ENCODE measurements at regions not wholly inside any gene's neighbourhood (a gene's known extent, or its start where the extent isn't known, plus 50 kb on each side); places are given as distances from the start of the nearest gene placed in this dataset.
"Not testable (repeated sequence)": the region's sequence is repeated elsewhere in the genome, so short reads cannot be mapped to it uniquely, and the experiment has no call there.

DNA sequence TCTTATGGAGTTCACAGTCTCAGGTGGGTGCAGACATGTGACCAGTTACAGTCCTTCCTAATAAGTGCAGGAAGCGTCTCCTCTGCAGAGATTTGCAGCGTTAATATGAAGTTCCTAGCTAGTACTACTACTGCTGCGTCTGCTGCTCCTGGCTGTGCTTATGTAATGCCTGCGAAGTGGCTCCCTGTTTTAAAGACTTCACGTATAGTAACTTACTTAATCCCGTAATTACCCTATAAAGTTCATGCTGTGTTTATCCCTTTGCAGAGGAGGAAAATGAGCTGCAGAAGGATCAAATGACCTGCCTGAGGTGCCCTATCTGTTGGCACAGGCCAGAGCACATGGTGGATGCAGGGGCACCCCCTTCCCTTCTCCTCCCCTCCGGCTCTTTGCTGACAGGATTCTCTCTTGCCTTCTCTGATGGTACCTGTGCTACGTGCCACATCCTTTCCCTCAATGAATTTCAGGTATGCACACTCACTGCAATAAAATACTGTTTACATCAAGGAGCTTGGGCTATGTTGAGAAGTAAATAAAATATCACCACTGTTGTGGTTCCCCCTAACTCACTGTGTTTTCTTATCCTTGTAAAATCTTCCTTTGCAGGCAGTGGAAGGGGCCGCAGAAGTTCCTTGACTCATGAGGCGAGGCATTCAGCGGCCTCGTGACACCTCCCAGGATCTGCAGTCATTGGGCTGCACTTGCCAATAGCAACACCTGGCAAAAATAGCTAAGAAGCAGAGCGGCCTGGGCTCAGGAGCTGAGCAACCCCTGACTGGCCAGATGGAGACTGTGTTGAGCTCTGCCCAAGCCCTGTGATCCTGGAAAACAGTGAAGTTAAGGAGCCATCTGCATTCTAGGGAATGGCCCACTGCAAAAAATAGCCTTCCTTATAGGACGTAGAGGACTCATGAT is 188.9 kb upstream of the ATP10A start:
- H3K4me1 Mint-ChIP-seq, result no peaks in the 10 kb centered on the region
- no peaks in the 10 kb centered on the region for H3K9me3 Mint-ChIP-seq
- H3K36me3 Mint-ChIP-seq, result peaks cover 3% of the 10 kb centered on the region
- H3K4me3 Mint-ChIP-seq, result no peak overlapping the region
- no peak overlapping the region for H3K27ac Mint-ChIP-seq
- H3K27me3 Mint-ChIP-seq, result peaks cover 5% of the 10 kb centered on the region

- Mint-ChIP-seq H3K36me3 (peaks cover 3% of the 10 kb centered on the region), H3K27ac (no peak overlapping the region), H3K4me1 (no peaks in the 10 kb centered on the region), H3K4me3 (no peak overlapping the region), H3K27me3 (peaks cover 5% of the 10 kb centered on the region), H3K9me3 (no peaks in the 10 kb centered on the region)
These were observed 187.9 kb upstream of the ATP10A start for GRCh38 chr15:26050984-26051383.

DNA sequence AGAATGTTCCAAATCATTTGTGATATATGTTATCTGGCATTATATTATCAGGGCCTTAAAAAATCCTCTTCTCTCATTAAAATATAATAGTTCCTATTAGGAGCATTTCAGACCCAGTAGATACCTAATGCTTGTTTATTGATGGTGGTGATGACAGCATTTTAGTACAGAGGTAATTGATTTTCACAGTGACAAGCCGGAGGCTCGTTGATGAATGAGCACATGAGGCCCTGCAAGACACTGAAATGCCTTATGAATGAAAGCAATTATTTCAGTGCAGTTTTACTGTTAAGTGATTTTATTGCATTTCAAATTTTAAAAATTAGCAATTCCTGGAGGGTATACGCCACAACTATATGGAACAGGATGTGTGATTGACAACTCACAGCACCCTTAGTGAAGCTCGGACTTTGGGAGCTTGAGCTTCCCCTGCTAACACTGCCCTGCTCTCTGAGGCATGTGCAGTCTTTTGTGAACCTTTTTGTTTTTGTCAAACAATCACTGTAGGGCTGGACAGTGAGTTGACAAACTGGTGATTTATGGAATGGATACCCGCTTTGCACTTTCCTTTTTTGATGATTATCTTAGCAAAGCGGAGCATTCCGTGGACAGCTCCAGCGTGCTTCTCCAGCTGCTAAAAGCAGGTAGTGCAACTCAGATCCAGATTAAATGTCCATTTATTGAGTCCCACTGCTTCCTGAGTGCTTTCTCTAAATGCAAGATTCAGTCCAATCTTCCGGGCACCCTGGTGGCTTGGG is 187.0 kb upstream of the ATP10A start:
- Mint-ChIP-seq H3K4me1 (no peaks in the 10 kb centered on the region), H3K9me3 (no peaks in the 10 kb centered on the region), H3K27ac (no peak overlapping the region), H3K4me3 (no peak overlapping the region), H3K36me3 (peaks cover 3% of the 10 kb centered on the region), H3K27me3 (peaks cover 5% of the 10 kb centered on the region)

- Mint-ChIP-seq H3K36me3 (no peaks in the 10 kb centered on the region), H3K27me3 (peaks cover 5% of the 10 kb centered on the region), H3K9me3 (peaks cover 0 to 2% (median 0%) of the 10 kb centered on the region in 3 donors), H3K27ac (no peak overlapping the region), H3K4me1 (no peaks in the 10 kb centered on the region), H3K4me3 (no peak overlapping the region)
These were observed 185.5 kb upstream of the ATP10A start for GRCh38 chr15:26048669-26049068.

DNA sequence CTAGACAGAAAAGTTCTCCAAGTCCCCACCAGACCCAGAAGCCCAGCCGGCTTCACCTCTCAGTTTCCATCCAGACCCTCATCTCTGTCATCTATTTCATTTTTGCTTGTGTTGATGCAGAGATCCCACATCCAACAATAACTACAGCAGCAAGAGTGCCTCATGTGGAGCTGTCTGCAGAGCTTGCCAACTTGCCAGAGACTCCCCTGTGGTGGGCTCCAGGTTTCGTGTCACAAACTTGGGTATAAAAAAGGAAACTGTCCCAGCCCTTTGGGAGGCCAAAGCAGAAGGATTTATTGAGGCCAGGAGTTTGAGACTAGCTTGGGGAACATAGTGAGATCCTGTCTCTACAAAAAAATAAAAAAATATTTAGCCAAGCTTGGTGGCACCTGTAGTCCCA is 182.4 kb upstream of the ATP10A start:
- H3K4me1 Mint-ChIP-seq, result no peaks in the 10 kb centered on the region
- no peaks in the 10 kb centered on the region for H3K36me3 Mint-ChIP-seq
- H3K27ac Mint-ChIP-seq, result no peak overlapping the region
- H3K9me3 Mint-ChIP-seq, result peaks cover 0 to 14% (median 0%) of the 10 kb centered on the region in 3 donors
- H3K27me3 Mint-ChIP-seq, result no peaks in the 10 kb centered on the region
- H3K4me3 Mint-ChIP-seq, result no peak overlapping the region

- Mint-ChIP-seq H3K9me3 (peaks cover 0 to 20% (median 0%) of the 10 kb centered on the region in 3 donors), H3K27ac (no peak overlapping the region), H3K4me1 (no peaks in the 10 kb centered on the region), H3K36me3 (no peaks in the 10 kb centered on the region), H3K4me3 (no peak overlapping the region), H3K27me3 (peaks cover 2% of the 10 kb centered on the region)
These were observed 179.9 kb upstream of the ATP10A start for GRCh38 chr15:26043018-26043417.

DNA sequence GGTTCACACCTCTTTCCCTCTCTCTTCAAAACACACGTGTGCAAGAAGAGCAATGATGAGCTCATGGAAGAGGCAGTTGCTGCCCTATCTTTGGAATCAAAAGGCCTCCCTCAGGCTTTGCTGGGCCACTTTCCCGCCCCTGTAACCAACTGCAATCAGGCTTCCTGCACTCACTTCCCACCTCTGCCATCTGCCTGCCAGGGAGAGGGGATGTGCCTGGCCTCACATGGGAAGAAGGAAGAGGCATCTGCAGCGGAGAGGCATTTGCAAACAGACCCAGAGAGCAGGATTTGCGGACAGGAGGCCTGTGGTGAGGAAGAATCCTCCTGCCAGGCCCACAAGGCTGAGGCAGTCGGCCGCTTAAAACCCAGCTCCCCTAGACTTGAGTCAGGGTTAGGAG is 175.6 kb upstream of the ATP10A start:
- H3K27ac Mint-ChIP-seq, result no peak overlapping the region
- H3K27me3 Mint-ChIP-seq, result peaks cover 2% of the 10 kb centered on the region
- H3K4me1 Mint-ChIP-seq, result no peaks in the 10 kb centered on the region
- H3K9me3 Mint-ChIP-seq, result peaks cover 0 to 18% (median 0%) of the 10 kb centered on the region in 3 donors
- H3K4me3 Mint-ChIP-seq, result no peak overlapping the region
- H3K36me3 Mint-ChIP-seq, result no peaks in the 10 kb centered on the region

DNA sequence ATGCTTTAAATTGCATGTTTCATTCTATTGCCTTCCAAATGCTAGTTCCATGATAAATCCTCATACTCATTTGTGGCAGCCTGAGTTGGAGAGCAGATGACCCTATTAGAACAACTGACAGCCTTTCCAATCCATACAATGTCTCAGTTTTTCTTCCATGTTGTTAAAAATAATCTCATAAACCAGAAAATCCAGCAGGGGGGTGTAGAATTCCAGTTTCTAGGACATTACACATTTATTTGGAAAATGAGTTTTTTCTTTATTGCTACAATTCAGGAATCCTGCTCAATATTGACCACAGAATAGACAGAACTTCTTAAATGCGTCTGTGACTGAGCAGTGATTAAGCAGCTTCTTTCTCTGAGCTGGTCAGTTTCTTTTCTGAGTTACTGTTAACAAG is 174.2 kb upstream of the ATP10A start:
- Mint-ChIP-seq H3K36me3 (no peaks in the 10 kb centered on the region), H3K4me1 (no peaks in the 10 kb centered on the region), H3K27me3 (peaks cover 3% of the 10 kb centered on the region), H3K4me3 (no peak overlapping the region), H3K27ac (no peak overlapping the region), H3K9me3 (peaks cover 0 to 18% (median 0%) of the 10 kb centered on the region in 3 donors)

GRCh38 chr15:26033493-26033892 is 170.4 kb upstream of the ATP10A start:
- peaks cover 1% of the 10 kb centered on the region for H3K27me3 Mint-ChIP-seq
- no peaks in the 10 kb centered on the region for H3K36me3 Mint-ChIP-seq
- no peaks in the 10 kb centered on the region for H3K4me1 Mint-ChIP-seq
- no peak overlapping the region for H3K4me3 Mint-ChIP-seq
- H3K9me3 Mint-ChIP-seq, result no peaks in the 10 kb centered on the region
- H3K27ac Mint-ChIP-seq, result no peak overlapping the region

- H3K4me1 Mint-ChIP-seq, result no peaks in the 10 kb centered on the region
- H3K36me3 Mint-ChIP-seq, result no peaks in the 10 kb centered on the region
- H3K4me3 Mint-ChIP-seq, result no peak overlapping the region
- no peak overlapping the region for H3K27ac Mint-ChIP-seq
- no peaks in the 10 kb centered on the region for H3K9me3 Mint-ChIP-seq
- H3K27me3 Mint-ChIP-seq, result peaks cover 1% of the 10 kb centered on the region
These were observed 169.2 kb upstream of the ATP10A start for GRCh38 chr15:26032162-26032846.

DNA sequence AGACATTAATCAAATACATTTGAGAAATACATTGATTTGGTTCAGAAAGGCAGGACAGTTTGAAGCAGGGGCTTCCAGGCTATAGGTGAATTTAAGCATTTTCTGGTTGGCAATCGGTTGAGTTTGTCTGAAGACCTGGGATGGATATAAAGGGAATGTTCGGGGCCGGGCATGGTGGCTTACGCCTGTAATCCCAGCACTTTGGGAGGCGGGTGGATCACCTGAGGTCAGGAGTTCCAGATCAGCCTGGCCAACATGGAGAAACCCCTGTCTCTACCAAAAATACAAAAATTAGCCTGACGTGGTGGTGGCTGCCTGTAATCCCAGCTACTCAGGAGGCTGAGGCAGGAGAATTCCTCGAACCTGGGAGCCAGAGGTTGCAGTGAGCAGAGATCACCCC is 166.5 kb upstream of the ATP10A start:
- H3K4me1 Mint-ChIP-seq, H3K27ac Mint-ChIP-seq, H3K36me3 Mint-ChIP-seq, H3K4me3 Mint-ChIP-seq, H3K9me3 Mint-ChIP-seq, H3K27me3 Mint-ChIP-seq: not testable (repeated sequence)

DNA sequence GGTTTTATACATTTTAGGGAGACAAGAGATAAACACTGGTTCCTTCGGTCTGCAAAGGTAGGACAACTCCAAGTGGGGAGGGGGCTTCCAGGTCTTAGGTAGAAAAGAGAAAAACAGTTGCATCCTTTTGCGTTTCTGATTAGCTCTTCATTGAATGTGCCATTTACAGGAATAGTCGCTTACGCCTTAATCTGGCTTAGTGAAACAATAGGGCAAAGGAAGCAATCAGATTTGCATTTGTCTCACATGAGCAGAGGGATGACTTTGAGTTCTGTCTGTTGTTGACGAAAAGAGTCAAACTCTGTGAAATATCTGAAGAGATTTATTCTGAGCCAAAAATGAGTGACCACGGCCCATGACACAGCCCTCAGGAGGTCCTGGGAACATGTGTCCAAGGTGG is 166.0 kb upstream of the ATP10A start:
- Mint-ChIP-seq H3K27me3 (peaks cover 1% of the 10 kb centered on the region), H3K4me1 (peaks cover 0 to 2% (median 0%) of the 10 kb centered on the region in 3 donors), H3K9me3 (no peaks in the 10 kb centered on the region), H3K27ac (no peak overlapping the region), H3K4me3 (no peak overlapping the region), H3K36me3 (no peaks in the 10 kb centered on the region)

DNA sequence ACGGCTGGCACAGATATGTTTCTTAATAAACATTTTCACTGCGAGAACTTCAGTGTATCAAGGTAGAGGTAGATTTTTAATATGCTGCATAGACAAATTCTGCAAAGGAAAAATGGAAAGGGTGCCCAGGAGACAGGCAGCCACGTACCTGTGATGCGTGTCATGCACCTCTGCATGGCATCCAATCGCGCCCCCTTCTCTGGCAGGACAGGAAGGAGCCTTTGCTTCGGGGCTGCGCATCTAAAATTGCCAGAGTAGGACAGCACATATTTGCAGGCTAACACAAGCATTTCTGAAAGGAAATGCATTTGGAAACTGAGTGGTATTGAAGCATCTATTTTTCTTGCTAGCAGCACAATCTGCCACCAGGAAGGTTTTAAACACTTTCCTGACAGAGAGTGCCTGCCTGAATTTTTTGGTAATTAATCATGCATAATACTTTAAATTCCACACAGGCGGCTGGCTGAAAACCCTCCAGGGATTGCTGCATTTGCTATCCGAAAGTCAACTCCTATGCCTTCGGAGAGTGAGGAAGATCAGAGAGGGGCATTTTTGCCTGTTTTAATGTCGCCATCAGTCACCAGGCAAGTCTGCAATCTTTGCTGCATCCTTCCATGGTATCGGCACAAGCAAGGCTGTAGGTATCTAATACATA is 165.1 kb upstream of the ATP10A start:
- Mint-ChIP-seq H3K27ac (no peak overlapping the region), H3K36me3 (no peaks in the 10 kb centered on the region), H3K27me3 (peaks cover 1% of the 10 kb centered on the region), H3K4me3 (no peak overlapping the region), H3K4me1 (peaks cover 0 to 2% (median 0%) of the 10 kb centered on the region in 3 donors), H3K9me3 (no peaks in the 10 kb centered on the region)

DNA sequence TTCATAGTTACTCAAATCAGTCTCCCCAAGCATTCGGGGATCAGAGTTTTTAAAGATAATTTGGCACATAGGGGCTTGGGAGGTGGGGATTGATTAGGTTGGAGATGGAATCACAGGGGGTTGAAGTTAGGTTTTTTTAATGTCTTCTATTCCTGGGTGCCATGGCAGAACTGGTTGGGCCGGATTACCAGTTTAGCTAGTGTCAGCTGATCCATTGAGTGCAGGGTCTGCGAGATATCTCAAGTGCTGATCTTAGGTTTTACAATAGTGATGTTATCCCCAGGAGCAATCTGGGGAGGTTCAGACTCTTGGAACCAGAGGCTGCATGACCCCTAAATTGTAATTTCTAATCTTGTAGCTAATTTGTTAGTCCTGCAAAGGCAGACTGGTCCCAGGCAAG is 163.5 kb upstream of the ATP10A start:
- not testable (repeated sequence) for H3K4me1 Mint-ChIP-seq, H3K9me3 Mint-ChIP-seq, H3K4me3 Mint-ChIP-seq, H3K27ac Mint-ChIP-seq, H3K36me3 Mint-ChIP-seq, H3K27me3 Mint-ChIP-seq

- H3K9me3 Mint-ChIP-seq, result no peaks in the 10 kb centered on the region
- H3K4me3 Mint-ChIP-seq, result no peak overlapping the region
- no peak overlapping the region for H3K27ac Mint-ChIP-seq
- peaks cover 0 to 2% (median 0%) of the 10 kb centered on the region in 3 donors for H3K4me1 Mint-ChIP-seq
- peaks cover 2% of the 10 kb centered on the region for H3K27me3 Mint-ChIP-seq
- no peaks in the 10 kb centered on the region for H3K36me3 Mint-ChIP-seq
These were observed 161.1 kb upstream of the ATP10A start for GRCh38 chr15:26024241-26024640.

Data from IgD-negative memory B cell (primary cell).